GM19043 (cell line): ENCODE measurements at regions not wholly inside any gene's neighbourhood (a gene's known extent, or its start where the extent isn't known, plus 50 kb on each side); places are given as distances from the start of the nearest gene placed in this dataset.

ENCODE experiments used
- ATAC-seq: cut with Tn5 transposase; IDR thresholded peaks from one replicate; pipeline ENCODE4 v1.9.1; 2021; ENCODE audit warnings: low read depth; ENCODE audit not compliant: unreplicated experiment

DNA sequence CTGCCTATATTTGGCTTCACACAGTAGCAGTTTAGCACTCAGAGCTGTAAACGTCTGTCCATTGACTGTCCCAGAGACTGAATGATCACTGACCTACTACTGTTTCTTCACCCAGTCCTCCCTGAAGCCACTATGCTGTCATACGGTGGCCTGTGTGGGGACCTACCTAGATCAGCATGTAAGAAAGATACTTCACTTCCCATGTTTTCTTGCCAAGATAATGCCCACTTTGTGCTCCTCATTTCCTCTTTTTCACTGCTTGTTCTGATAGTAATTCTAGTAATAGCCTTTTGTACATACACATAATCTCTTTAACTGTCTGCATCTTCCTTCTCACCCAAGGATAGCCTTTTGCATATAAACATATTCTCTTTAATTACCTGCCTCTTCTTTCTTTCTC lies 109.9 kb upstream of the TIAM2 start:
- ATAC-seq = no peak

DNA sequence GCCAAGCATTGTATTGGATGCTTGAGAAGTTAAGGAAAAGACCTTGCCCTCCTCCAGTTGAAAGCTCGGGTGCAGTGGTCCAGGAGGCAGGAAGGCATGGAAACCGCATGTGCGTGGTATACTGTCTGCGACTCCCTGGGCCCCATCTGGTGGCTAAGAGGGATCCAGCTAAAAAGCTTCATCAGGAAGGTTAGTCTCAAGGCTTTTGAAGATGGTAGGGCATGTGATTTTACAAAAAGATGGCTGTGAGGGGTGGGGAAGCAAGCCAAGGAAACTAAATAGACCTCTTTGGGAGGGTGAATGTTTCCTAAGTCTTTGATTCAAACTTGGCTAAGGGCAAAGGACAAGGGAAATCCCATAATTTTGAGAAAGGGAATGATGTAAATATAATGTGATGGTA lies 109.1 kb upstream of the TIAM2 start:
- no peak for ATAC-seq

DNA sequence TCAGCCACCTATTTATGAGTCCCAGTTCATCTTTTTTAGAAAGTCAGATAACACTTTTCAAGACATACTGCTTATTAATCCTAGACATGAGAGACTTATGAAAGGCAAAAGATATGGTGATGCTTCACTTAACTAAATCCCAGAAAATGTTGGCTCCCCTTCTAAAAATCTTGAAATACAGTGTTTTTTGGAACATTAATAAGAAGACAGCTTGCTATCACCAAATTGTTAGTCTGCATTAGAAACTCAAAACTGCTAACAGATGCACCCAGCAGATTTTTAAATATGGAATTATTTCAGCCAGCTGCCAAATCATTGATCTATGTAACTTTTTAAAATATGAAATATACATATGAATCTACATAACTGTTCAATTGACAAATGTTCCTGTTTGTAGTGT lies 108.6 kb upstream of the TIAM2 start:
- ATAC-seq = no peak

DNA sequence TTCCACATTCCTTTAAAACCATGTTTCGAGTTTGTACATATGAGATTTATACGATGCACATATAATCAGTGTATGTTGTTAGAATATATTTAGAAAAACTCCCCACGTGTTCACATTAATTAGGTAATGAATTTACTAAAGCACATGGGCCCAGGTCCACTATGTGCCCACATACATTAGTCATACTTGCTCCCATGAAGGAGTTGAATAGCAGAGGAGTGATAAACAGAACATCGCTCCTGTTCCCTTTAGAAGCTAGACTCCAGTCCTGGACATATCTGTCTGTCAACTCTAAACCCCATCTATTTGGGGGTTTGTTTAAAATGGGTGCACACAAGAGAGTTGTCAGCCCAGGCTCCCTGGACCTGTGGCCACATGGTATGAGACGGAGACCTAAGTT lies 108.1 kb upstream of the TIAM2 start:
- no peak for ATAC-seq

DNA sequence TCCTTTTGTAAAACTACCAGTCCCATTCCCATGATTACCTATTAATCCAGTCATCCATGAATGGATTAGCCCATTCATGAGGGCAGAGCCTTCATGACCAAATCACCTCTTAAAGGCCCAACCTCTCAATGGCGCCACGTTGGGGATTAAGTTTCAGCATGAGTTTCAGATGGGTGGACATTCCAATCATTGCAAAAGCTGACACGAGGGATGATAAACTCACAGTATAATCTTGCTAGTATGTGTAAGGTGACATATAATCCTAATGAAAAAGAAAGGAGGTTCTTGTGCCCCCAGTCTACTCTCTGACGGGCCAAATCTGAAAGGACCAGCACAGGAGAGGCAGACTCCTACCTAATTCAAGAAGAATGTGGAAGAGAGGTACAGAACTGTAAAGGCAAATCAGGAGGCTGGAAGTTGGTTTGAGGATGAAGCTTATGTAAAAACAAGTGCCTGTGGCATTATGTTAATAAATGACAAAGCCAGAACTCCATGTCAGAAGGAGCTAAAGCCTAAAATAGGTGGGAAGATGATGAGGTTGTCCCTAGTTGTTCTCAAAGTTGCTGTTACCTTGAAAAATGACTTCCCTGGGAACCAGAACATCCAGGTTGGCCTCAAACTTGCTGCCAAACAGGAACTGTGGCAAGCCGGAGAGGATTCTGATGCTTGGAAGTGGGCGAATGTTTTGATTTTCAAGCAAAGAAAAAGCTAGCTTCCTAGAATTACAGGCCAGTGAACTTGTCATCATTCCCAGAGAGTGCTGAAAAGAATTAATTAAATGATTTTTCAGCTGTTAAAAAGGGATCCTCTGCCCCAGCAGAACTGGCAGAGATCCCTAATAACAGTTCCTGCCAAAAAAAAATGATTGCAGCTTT lies 106.5 kb upstream of the TIAM2 start:
- ATAC-seq = no peak

DNA sequence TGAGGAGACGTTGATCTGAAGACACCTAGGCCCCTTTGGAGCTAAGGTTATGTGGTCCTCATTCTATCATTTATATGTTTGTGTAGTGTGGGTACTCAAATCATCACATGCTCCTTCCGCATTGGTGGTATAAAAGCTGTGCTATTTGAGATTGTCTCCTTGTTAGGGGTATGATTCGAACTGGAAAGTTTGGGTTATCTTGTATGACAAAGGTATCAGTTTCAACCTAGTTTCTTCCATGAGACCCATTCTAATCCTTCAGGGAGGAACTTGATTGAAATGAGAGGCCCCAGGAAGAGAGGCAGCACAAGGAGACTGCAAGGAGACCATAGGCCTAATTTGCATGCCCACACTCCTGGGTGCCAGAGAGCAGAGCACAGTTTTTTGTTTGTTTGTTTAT lies 104.2 kb upstream of the TIAM2 start:
- ATAC-seq = no peak

GRCh38 chr6:154891901-154892300 lies 103.2 kb upstream of the TIAM2 start:
- ATAC-seq = no peak

DNA sequence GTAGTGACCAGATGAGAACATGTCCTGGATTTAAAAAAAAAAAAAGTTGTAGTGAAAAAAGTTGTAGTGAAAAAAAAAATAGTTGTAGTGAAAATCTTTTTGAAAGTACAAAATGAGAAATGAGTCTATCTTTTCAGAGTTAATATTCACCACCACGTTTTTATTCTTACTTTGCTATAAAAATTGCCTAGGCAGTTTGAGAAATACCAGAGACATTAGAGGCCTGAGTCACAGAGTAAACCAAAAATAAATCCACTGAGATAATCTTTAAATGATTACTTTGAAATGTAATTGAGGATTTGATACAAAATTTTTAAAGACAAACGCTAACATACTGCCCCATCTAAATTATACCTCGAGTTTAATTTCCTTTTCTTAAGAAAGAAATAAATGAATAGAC lies 101.2 kb upstream of the TIAM2 start:
- no peak for ATAC-seq

DNA sequence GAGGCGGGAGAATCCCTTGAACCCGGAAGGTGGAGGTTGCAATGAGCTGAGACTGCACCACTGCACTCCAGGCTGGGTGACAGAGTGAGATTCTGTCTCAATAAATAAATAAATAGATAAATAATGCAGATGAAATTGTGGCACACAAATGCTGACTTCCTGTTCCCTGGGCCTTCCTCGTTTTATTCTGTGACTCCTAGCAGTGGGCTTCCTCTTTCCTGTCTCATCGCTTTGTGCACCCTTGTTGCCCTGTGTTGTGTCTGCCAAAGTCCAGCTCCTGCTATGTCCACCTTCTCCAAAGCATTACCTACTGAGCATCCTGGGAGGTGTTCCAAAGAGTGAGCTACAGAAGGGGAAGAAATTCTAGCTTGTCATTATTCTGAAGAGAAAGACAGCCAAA lies 100.2 kb upstream of the TIAM2 start:
- no peak for ATAC-seq

DNA sequence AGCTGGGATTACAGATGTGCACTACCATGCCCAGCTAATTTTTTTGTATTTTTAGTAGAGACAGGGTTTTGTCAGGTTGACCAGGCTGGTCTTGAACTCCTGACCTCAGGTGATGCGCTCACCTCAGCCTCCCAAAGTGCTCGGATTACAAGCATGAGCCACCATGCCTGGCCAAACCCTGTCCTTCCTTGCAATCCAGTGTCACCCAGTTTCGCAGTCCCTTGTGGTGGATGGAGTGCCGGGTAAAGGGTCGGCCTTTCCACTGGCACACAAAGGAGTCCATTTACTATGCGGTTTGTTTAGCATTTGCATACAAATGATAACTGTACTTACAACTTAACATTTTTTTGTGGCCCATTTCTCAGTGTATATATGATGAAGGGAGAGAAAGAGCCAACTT lies 99.3 kb upstream of the TIAM2 start:
- no peak for ATAC-seq

- ATAC-seq = no peak
These were observed 96.3 kb upstream of the TIAM2 start for GRCh38 chr6:154898821-154899220.

- no peak for ATAC-seq
These were observed 95.2 kb upstream of the TIAM2 start for GRCh38 chr6:154899824-154900463.

DNA sequence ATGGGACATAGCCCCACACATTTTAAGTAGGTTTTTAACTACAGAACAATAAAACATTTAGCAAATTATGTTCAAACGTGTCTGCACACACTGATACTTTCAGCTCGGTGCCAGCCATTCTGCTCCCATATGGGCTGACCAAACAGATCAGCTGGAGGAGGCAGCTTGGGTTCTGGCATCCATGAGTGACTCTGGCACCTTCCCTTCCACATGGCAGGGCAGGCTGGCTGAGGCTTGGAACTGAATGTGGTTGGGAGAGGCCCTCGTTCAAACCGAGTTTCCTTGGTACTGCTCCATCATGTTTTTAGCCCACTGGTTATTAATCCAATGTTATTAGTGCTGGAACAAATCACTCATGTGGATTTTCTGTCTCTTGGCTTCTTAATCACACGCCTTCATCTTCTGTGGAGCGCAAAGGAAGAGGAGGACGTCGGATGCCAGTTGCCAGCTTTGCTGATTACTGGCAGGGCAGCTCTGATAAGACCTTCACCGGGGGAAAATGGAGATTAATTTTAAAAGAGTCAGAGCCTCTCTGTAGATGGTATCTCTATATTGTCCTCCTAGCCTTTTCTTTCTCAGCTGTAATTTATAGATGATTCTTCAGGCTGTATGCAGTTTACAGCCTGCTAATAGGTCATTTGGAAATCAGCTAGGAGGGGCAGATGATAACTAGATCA lies 93.1 kb upstream of the TIAM2 start:
- no peak for ATAC-seq

DNA sequence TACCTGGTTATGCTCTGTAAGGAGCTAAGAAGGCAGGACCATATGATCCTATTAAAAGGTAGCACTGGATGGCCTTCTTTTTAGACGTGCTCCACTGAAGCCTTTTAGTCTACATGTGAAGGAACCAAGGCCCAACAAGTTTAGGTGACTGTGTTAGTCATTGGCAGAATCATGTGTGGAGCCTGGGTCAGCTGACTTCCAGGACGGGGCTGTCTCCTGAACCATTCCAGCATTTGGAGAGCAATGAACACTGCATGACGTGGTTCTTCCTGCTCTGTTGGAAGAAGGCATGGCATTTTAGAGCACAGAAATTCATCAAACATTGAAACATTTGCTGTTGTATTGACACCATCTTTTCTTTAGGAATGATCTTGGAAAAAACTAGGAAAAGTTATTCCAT lies 87.8 kb upstream of the TIAM2 start:
- no peak for ATAC-seq

GRCh38 chr6:154908723-154909122 lies 86.4 kb upstream of the TIAM2 start:
- no peak for ATAC-seq

DNA sequence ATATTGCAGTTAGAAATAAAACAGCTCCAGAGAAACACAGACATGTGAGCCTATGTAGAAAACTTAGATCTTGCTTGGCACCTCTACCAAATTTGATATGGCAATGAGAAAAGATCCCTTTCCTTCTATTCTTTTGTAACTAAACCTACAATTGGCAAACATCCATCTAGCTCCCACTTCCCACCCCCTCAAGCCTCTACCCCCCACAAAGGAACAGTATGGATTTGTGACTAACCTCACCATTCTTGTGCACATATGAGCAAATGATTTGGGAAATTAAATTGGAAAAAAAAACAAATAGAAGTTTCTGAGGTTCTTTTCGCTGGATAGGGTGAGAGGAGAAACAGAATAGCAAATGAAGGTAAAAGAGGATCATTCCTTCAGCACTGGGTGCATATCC lies 85.8 kb upstream of the TIAM2 start:
- no peak for ATAC-seq

DNA sequence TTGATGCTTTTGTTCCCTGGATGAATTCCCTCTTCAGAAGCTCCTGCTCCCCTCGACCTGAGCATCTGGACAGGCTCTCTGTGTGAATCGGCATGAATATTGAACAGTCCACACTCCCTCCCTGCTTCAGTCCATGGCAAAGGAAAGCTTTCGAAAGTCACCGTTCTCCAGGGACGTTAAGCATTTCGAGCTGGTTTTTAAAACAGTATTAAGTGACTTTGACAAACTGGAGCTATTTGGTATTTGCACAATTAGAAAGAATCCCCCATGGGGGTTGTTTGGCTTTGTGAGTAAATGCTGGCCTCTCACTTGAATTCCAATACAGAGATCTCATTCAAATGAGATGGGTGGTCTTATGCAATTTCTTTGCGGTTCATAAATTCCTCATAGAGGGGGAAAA lies 85.3 kb upstream of the TIAM2 start:
- no peak for ATAC-seq

DNA sequence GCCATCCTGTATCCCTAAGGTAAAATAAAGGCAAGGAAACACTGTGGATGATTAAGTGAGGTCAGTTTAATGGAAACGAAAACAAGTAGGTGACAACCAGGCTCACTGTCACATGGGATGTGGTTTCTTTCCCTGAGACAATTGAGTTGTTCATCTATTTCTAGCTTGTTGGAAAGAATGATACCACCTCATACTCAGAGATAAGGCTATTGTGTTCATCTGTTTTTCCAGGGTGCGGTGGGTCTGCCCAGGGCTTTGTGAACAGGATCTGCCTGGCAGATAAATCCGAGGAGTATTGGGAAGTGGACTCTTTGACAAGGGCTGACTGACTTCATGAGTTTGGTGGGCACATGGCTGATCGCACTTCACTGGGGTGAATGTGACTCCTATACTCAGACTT lies 80.8 kb upstream of the TIAM2 start:
- ATAC-seq = no peak

DNA sequence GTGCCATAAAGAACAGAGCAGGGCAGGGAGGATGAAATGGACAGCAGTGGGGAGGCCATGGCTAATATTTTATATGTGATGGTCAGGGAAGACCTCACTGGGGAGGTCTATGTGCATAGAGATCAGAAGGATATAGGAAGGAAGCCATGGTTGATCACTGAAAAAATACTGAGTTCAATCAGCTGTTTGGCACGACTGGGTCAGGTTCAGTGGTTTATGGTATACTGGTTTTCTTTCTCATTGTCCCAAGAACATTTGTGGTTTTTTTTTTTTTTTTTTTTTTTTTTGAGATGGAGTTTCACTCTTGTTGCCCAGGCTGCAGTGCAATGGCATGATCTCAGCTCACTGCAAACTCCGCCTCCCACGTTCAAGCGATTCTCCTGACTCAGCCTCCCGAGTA lies 78.3 kb upstream of the TIAM2 start:
- no peak for ATAC-seq

GRCh38 chr6:154917941-154918340 lies 77.2 kb upstream of the TIAM2 start:
- no peak for ATAC-seq

- ATAC-seq = no peak
These were observed 75.3 kb upstream of the TIAM2 start for GRCh38 chr6:154919806-154920205.
